GM21737 (cell line): ENCODE measurements at regions not wholly inside any gene's neighbourhood (a gene's known extent, or its start where the extent isn't known, plus 50 kb on each side); places are given as distances from the start of the nearest gene placed in this dataset.
"Not testable (repeated sequence)": the region's sequence is repeated elsewhere in the genome, so short reads cannot be mapped to it uniquely, and the experiment has no call there.

Experiments
- ATAC-seq: cut with Tn5 transposase; IDR thresholded peaks from one replicate; pipeline ENCODE4 v1.9.1; 2021; ENCODE audit warnings: mild to moderate bottlenecking, moderate library complexity; ENCODE audit not compliant: unreplicated experiment

DNA sequence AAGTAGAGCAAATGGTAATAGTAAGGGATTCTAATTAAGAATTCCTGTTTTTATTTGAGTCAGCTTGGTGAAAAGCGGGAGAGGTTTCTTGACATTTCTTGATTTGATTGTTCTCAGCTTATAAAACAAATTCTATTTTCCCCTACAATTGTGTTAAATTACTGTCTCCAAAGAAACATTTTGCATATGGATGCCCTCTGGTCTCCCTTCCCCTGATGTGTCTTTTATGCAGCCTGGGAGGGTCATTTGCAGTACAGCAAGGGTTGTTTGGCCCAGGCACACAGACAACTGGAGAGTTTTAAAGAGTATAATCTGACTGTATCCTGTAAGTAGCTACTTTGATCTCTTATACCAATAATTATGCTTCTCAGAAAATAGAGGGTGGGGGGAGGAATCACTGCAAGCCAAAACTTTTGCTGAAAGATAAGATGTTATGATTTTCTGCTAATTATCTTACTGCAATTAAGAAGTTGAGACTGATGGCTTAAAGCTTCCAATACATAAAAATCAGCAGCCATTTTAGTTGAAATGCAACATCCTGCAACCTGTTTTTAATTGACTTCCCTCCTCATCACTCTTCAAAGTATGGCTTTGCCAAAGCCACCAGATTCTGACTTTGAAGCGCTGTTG, 204.1 kb upstream of the SEMA6A start:
- no peak for ATAC-seq

DNA sequence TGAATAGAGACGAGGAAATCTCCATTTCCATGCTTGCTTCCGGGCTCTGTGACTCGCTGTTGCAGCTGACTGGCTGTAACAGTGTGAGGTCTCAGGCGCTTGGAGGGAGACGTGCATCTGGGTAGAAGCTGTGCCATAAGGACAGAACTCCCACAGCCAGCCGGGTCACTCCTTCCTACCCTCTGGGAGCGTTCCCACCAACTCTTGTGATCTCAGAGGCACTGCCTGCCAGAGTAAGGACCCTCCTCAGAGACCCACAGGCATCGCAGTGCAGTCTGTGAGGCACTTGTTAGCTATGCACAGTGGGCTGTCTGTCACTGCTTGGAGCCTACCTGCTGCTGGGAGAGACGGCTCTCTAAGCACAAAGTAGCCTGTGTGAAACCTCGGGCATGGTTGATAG, 203.4 kb upstream of the SEMA6A start:
- ATAC-seq = no peak

DNA sequence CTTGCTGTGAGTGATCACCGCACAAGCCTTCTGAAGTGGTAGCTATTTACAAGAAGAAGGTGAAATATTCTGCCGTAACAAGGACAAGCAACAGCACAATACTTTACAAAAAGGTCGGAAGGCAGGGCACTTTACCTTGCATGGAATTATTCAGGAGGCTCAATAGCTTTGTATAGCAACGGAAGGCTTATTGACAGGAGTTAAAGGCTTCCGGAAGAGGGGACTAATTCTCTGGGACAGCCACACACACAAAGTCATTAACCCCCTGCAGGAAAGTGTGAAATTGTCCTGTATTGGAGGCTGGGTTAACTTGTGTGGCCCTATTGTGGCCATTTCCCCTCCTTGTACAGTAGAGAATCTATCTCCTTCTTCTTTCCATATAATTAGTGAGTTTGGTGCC, 199.3 kb upstream of the SEMA6A start:
- ATAC-seq = no peak

DNA sequence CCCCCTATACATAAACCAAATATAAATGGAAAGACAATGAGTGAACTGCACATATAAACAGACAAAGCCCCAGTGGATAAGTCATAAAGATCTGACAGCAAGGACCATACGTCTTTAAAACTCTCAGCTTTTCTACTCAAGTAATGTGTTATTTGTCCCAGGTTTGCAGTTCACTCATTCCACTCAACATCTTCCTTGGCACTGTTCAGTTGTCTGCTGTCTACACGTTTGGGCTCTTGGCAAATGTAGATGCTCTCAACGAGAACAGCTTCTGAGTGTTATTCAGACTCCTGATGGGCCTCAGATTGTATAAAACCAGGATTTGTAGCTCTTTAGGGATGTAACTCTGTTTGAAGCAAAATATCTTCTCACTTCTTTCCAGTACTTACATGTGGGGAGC, 198.2 kb upstream of the SEMA6A start:
- ATAC-seq = no peak

DNA sequence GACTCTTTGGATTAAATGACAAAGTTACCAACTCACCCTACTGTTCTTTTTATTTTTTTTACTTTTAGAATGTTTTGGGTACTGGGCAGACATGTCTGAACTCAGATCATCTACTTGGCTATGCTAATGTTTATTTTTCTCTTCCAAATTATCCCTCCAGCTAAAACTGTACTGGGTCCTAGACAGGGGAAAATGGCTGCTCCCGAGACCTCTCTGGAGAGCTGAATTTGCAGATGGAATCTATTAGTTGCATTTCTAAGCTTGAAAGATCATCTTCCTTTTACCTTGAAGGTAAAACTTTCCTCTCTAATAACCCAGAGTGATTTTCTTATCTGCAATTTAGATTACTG, 197.5 kb upstream of the SEMA6A start:
- ATAC-seq = no peak

DNA sequence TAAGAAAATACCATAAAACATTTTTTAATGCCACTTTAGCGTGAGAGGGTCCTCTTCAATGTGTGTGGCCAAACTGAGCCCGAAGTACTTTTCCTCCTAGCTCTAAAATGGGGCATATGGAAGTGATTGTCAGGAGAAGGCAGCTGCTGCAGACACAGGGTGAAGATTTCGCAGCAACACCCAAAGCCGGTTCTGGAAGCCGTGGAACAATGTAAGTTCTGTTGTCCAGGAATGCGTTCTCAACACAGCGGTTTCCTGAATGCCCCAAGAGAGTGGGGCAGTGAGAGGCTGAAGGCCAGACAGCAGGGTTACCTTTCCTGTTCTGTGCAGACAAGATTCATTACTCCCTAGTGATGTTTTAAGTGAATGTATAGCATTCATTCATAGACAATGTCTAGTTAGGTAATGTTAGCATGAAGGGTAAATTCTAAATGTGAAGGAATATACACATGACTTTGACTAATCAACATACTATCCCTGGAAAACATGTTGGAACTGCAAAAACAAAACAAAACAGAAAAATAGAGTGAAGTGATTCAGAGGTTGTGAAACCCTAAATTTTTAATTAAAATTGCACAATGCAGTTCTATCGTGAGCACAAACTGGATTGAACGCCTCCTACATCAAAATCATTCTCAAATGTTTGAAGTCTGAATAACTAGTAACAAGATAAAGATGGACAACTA, 197.0 kb upstream of the SEMA6A start:
- no peak for ATAC-seq

DNA sequence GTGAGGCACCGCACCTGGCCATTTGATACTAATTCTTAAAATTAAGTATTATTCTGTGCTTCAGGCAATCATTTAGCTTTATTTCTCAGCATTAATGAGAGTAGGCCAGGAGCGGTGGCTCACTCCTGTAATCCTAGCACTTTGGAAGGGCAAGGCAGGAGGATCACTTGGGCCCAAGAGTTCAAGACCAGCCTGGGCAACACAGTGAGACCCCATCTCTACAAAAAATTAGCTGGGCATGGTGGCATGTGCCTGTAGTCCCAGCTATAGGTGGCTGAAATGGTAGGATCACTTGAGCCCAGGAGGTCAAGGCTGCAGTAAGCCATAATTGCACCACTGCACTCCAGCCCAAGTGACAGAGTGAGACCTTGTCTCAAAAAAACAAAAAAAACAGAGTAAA, 195.3 kb upstream of the SEMA6A start:
- not testable (repeated sequence) for ATAC-seq

DNA sequence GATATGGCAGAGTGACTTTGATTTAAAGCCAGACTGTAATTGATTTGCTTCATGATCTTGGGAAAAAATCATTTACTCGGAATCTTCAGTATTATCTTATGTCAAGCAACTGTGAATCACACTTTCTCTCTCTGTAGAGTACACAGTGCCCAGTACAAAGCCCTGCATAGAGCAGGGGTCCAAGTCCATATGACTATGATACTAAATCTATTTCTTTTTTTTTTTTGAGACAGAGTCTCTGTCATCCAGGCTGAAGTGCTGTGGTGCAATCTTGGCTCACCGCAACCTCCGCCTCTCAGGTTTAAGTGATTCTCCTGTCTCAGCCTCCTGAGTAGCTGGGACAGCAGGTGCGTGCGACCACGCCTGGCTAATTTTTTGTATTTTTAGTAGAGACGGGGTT, 194.8 kb upstream of the SEMA6A start:
- ATAC-seq = no peak

DNA sequence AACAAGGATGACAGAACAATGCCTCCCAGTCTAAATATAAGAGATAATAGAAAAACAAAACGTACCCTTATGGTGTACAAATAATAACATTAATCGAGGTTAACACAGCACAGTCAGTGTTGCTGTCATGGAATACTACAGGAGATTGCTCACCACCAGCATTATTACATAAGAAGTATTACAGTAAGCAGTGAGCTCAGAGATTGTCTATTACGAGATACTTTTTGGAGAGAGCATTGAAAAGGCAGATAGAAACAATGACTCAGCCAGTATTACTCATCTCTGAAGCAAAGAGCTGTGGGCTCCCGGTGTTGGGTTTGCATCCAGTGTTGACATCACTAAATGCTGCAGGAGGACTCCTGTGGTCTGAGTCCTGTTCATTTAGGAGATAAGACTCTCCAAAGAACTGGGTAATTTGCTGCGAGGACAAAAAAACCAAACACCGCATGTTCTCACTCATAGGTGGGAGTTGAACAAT, 191.9 kb upstream of the SEMA6A start:
- ATAC-seq = peak; percentile 43

DNA sequence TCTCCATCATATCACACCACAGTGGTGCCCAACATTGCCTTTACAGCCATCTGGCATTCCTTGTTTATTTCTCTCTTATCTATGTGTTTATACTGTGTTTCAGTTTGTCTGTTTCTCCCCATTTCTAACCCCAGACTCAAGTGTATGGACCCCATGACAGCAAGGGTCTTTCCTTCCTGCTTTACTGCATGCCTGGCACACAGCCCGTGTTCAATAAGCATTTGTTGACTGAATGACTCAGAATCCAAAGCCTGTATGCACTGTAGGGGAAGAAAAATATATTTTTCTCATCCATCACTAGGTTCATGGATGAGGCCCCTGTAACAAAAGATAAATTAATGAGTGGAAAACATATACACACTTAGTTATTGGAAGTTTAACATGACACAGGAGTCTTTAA, 190.8 kb upstream of the SEMA6A start:
- ATAC-seq = no peak

DNA sequence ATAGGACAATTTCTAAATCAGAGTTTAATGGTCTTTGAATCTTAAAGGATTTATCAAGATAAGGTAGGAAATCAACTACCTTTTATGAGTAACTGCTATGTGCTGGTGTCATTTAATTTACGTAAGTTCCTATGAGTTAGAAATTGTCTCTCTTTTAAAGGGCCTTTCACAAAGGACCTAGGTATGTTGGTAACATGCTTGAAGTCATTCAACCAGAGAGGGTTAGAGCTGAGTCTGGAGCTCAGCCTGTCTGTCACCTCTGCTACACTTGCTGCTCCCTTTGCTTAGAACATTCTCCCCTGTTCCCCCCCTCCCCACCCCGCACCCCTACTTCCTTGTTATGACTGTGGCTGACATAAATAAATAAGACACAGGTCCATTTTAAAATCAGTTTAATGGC, 190.3 kb upstream of the SEMA6A start:
- no peak for ATAC-seq

DNA sequence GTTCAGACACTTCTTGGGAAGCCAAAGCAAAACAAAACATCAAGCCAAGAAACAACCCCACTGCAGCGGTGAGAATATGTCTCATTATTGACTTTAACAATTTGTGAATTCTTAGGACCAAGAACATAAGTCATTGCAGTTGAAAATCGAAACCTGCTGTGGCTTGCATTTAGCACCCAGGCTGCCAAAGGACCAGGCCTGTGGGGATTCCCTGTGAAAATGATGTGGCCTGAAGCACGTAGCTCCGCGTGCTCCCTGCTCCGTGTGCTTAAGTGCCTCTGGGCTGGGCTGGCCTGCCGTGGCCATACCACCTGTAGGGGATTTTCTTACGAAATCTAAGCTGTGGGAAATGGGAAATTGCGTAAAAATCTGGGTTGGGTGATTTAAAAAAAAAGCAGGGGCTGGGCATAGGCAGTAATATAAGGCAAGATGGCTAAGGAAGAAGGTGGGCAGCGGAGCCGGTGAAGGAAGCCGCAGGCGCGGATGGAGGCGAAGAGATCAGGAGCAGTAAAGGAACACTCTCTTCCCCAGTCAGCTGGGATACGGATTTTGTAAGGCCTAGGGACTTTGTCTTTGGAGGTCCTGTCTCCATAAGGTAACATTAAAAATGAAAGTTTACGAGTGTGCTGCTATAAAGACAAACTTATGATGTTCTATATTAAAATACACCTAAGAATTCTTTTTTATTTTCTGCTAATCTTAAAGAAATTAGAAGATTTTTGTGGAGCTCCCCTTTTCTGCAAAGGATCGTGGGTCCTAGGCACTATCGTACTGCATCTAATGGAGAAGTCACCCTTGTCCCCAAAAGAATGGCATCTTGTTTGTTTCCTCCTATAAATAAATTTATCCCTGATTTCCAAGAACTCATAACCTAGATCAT, 189.6 kb upstream of the SEMA6A start:
- ATAC-seq = peak; percentile 69

DNA sequence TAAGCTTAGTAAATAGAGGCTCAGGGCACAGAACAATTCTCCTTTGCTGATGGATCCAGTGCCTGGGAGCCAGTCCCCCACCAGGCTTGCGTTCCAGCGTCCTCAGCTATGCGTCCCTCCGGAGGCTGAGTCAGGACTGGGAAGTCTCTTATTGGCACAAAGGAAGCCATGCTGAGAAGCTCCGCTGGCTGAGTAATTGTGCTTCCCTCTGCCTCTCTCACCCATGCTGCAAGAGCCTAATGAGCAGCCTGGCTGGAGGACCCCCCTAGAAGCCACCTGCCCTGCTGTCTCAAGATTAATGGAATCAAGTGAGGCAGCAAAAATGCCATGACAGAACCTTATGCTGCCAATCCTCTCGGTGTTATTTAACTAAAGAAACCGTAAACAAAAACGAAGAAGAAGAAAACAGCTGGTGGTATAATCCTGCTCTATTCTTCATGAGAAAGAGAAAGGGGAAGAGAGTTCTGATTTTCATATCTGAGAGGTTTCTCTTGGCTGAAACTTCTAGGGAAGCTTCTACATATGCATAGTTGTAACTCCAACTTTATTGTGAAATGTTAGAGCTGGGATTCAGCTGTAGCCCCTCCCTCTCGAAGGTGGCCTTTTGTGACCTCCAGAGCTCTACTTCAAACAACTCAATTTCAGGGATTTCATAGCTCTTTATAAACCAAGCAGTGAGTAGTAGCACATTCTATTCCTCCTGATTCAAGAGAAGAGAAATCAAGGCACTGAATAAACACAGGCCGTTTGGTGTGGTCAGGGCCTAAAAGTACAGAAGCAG, 185.4 kb upstream of the SEMA6A start:
- ATAC-seq = no peak

DNA sequence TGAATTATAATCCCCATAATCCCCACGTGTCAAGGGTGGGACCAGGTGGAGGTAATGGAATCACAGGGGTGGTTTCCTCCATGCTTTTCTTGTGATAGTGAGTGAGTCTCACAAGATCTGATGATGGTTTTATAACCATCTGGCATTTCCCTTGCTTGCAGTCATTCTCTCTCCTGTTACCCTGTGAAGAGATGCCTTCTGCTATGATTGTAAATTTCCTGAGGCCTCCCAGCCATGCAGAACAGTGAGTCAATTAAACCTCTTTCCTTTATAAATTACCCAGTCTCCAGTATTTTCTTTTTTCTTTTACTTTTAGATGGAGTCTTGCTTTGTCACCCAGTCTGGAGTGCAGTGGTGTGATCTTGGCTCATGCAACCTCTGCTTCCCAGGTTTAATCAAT, 182.7 kb upstream of the SEMA6A start:
- no peak for ATAC-seq

DNA sequence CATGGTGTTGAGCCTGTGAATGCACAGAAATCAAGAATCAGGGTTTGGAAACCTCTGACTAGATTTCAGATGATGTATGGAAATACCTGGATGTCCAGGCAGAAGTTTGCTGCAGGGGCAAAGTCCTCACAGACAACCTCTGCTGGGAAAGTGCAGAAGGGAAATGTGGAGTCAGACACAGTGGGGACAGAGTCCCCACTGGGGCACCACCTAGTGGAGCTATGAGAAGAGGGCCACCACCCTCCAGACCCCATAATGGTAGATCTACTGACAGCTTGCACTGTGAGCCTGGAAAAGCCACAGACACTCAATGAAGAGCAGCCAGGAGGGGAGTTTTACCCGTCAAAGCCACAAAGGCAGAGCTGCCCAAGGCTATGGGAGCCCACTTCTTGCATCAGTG, 181.9 kb upstream of the SEMA6A start:
- ATAC-seq = no peak

DNA sequence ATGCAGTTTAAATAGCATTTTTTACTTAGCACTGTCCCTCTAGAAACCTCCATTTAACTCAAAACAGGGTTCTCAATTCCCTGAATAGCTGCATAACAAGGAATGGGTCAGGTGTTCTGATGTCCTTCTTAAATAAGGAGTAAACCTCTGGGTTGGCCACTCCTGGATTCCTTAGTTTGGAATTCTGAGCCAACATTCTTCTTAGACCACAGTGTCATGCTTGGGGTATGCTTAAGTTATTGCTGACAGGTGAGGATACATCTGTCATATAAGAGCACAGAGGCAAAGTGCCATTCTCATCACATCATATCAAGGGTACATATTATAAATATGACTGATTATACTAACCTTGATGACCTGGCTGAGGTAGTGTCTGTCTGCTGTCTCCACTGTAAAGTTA, 179.9 kb upstream of the SEMA6A start:
- no peak for ATAC-seq

DNA sequence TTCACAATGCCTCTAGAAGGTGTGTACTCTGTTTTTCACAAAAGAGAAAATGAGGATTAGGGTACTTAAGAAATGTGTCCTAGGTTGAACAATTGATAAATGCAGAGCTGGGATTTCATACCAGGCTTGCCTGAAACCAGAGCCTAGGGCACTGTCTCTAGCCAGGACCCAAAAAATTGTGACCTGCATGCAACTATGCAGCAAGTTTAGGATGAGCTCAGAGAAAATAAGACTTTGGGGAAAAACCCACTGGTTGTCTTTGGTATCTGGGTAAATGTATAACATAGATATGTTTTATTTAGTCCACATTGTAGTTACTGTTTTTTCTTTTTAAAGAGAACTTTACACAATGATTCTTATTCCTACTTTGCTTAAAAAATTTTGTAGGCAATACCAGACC, 177.1 kb upstream of the SEMA6A start:
- no peak for ATAC-seq

DNA sequence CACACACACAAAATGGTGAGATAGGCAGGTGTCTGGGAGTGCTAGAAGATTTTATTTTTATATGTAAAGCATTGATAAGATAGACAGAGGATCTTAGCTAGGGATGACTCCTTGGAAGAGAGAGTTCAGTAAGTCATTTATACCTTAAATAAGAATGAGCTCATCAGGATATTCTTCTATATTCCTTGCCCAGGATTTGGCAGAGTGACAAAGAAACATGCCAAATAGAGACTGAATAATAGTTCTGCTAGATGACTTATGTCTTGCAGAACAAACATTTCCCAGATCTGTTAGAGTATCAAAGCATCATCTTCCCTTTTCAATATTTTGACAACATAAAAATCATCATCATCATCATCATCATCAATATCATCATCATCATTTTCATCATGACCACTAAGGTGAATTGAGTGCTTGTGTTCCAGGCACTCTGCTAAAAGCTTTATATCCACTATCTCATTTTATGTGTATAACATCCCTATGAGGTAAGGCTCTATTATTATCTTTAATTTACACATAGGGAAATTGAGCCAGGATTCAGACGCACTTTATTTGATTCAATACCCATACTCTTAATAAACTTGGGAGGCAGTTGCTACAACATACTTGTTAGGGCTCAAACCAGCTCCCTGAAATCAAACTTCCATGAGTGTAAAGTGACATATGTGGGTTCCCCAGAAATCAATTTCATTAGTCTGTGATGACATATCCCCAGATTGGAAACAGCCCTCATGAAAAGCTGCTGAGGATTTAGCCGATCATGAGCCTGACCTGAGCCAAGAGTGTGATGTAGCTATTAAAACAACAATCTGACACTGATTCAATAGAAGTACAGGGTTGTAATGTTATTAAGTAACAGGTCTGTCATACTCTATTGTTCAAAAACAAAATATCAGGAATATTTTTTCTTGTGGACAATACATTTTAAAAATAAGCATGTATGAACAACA, 176.3 kb upstream of the SEMA6A start:
- no peak for ATAC-seq

DNA sequence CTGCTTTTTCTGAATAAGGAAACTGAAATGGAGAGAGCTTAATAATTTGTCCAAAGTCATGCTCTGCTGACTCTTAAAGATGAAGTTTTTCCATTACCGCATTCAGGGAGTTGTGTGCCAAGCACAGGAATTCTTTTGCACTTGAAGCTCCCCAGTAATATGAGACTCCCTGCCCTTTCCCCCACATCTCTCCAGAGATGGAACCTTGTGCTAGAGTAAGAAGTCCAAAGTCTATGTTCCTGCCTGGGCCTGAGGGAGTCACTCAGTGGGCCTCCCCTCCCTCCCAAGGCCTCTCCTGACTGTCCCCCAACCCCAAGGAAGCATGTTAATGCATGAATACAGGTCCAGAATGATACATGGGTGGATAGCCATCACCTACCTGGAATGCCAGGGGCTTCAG, 173.3 kb upstream of the SEMA6A start:
- ATAC-seq = no peak

DNA sequence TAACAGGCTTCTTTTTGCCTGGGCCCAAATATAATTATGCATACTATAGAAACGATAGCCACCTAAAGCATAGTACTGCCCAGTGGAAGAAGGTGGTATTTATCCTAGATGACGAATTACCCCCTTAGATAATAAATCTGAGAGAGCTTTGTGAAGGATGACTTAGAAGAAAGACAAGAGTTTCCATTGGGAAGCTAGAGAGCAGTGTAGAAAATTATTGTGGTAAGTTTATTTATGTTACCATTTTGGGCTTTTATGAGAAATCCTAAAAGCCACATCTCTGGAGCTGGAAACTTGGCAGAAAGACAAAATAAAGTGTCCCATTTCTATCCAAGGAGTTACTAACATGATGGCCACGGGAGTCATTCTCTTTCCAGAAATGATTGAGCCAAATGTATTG, 172.0 kb upstream of the SEMA6A start:
- ATAC-seq = no peak
